ENCODE measurements at regions not wholly inside any gene's neighbourhood (a gene's known extent, or its start where the extent isn't known, plus 50 kb on each side); places are given as distances from the start of the nearest gene placed in this dataset.

- peaks cover 6% of the 10 kb centered on the region for H3K4me1 Mint-ChIP-seq (ENCODE audit: unreplicated experiment)
- TF ChIP-seq CTCF (conservative IDR thresholded peaks at IDR 0.05): no peak
- H3K27me3 Mint-ChIP-seq: peaks cover 11% of the 10 kb centered on the region
- DNase-seq (ENCODE audit: extremely low spot score, unreplicated experiment): no peak
- no peak overlapping the region for H3K4me3 Mint-ChIP-seq
- H3K27ac Mint-ChIP-seq: no peak overlapping the region
- H3K36me3 Mint-ChIP-seq: no peaks in the 10 kb centered on the region
- peaks cover 8% of the 10 kb centered on the region for H3K9me3 Mint-ChIP-seq
These were observed 71.0 kb upstream of the SIRPA start for GRCh38 chr20:1824181-1824580.

GRCh38 chr20:1823450-1823844 is 71.8 kb upstream of the SIRPA start:
- Mint-ChIP-seq H3K36me3 (no peaks in the 10 kb centered on the region), H3K27me3 (peaks cover 18% of the 10 kb centered on the region), H3K27ac (no peak overlapping the region), H3K4me1 (ENCODE audit: unreplicated experiment) (peaks cover 5% of the 10 kb centered on the region), H3K9me3 (peaks cover 8% of the 10 kb centered on the region), H3K4me3 (no peak overlapping the region)
- TF ChIP-seq CTCF (conservative IDR thresholded peaks at IDR 0.05): no peak
- DNase-seq (ENCODE audit: extremely low spot score, unreplicated experiment): no peak

- no peak for TF ChIP-seq CTCF (conservative IDR thresholded peaks at IDR 0.05)
- H3K4me1 Mint-ChIP-seq (ENCODE audit: unreplicated experiment): no peaks in the 10 kb centered on the region
- peaks cover 8% of the 10 kb centered on the region for H3K9me3 Mint-ChIP-seq
- H3K36me3 Mint-ChIP-seq: no peaks in the 10 kb centered on the region
- H3K4me3 Mint-ChIP-seq: no peak overlapping the region
- DNase-seq (ENCODE audit: extremely low spot score, unreplicated experiment): no peak
- peaks cover 24% of the 10 kb centered on the region for H3K27me3 Mint-ChIP-seq
- no peak overlapping the region for H3K27ac Mint-ChIP-seq
These were observed 72.4 kb upstream of the SIRPA start for GRCh38 chr20:1822564-1823449.

- peaks cover 34% of the 10 kb centered on the region for H3K27me3 Mint-ChIP-seq
- DNase-seq (ENCODE audit: extremely low spot score, unreplicated experiment): no peak
- peaks cover 9% of the 10 kb centered on the region for H3K9me3 Mint-ChIP-seq
- H3K27ac Mint-ChIP-seq: no peak overlapping the region
- H3K4me1 Mint-ChIP-seq (ENCODE audit: unreplicated experiment): no peaks in the 10 kb centered on the region
- H3K36me3 Mint-ChIP-seq: no peaks in the 10 kb centered on the region
- H3K4me3 Mint-ChIP-seq: no peak overlapping the region
- no peak for TF ChIP-seq CTCF (conservative IDR thresholded peaks at IDR 0.05)
These were observed 74.8 kb upstream of the SIRPA start for GRCh38 chr20:1820138-1821079.

GRCh38 chr20:1819311-1820137 is 75.7 kb upstream of the SIRPA start:
- no peak for TF ChIP-seq CTCF (conservative IDR thresholded peaks at IDR 0.05)
- H3K4me3 Mint-ChIP-seq: no peak overlapping the region
- H3K36me3 Mint-ChIP-seq: no peaks in the 10 kb centered on the region
- peaks cover 37% of the 10 kb centered on the region for H3K27me3 Mint-ChIP-seq
- H3K9me3 Mint-ChIP-seq: peaks cover 12% of the 10 kb centered on the region
- peaks cover 1% of the 10 kb centered on the region for H3K4me1 Mint-ChIP-seq (ENCODE audit: unreplicated experiment)
- no peak overlapping the region for H3K27ac Mint-ChIP-seq
- no peak for DNase-seq (ENCODE audit: extremely low spot score, unreplicated experiment)

Measured in type B pancreatic cell (in vitro differentiated cells).